Neural cell (in vitro differentiated cells): ENCODE measurements at regions not wholly inside any gene's neighbourhood (a gene's known extent, or its start where the extent isn't known, plus 50 kb on each side); places are given as distances from the start of the nearest gene placed in this dataset.

Experiments
- H2AFZ ChIP-seq: fragments of 200-600, 300-800 bp; sonication (generic), shearing (Covaris generic); 2 replicates; pipeline ENCODE4 v1.6.0; 2014; ENCODE audit warnings: low read depth, mild to moderate bottlenecking, antibody characterized with exemption, low read length, moderate library complexity
- H3F3A ChIP-seq: fragments of 200-600 bp; shearing (Covaris generic); 2 replicates; pipeline ENCODE4 v1.6.1; 2016; ENCODE audit warnings: mild to moderate bottlenecking, moderate library complexity, mixed read lengths, antibody characterized with exemption, low read length; ENCODE audit not compliant: insufficient read depth, poor library complexity, severe bottlenecking
- H3K27ac ChIP-seq: fragments of 200-600, 300-800 bp; sonication (generic), shearing (Covaris generic); 2 replicates; pipeline ENCODE4 v1.5.1; 2014; ENCODE audit warnings: mild to moderate bottlenecking, low read length, moderate library complexity
- H3K27me3 ChIP-seq: fragments of 300-800, 200-600 bp; sonication (generic), shearing (Covaris generic); 2 replicates; pipeline ENCODE4 v1.6.0; 2014; ENCODE audit warnings: mild to moderate bottlenecking, low read depth, low read length, moderate library complexity; ENCODE audit not compliant: insufficient read depth
- H3K36me3 ChIP-seq: fragments of 300-800, 200-600 bp; sonication (generic), shearing (Covaris generic); 2 replicates; pipeline ENCODE4 v1.5.1; 2014; ENCODE audit warnings: mild to moderate bottlenecking, antibody characterized with exemption, low read length, moderate library complexity; ENCODE audit not compliant: insufficient read depth
- H3K4me2 ChIP-seq: fragments of 300-800, 200-600 bp; sonication (generic), shearing (Covaris generic); 2 replicates; pipeline ENCODE4 v1.6.0; 2014; ENCODE audit warnings: mild to moderate bottlenecking, low read length
- H3K4me3 ChIP-seq: fragments of 300-800, 200-600 bp; sonication (generic), shearing (Covaris generic); 2 replicates; pipeline ENCODE4 v1.5.1; 2014; ENCODE audit warnings: mild to moderate bottlenecking, low read length, moderate library complexity
- H3K79me2 ChIP-seq: fragments of 200-600 bp; shearing (Covaris generic); replicated peaks from 2 replicates; pipeline ENCODE4 v1.6.0; 2014; ENCODE audit warnings: mild to moderate bottlenecking, low read length, moderate library complexity; ENCODE audit not compliant: insufficient read depth
- H3K9ac ChIP-seq: fragments of 300-800, 200-600 bp; sonication (generic), shearing (Covaris generic); 2 replicates; pipeline ENCODE4 v1.6.1; 2016; ENCODE audit warnings: mild to moderate bottlenecking, low read length, mixed read lengths
- H3K9me2 ChIP-seq: fragments of 200-600 bp; shearing (Covaris generic); 2 replicates; pipeline ENCODE4 v1.6.1; 2016; ENCODE audit warnings: mild to moderate bottlenecking, low read length, mixed read lengths; ENCODE audit not compliant: insufficient read depth
- H3K9me3 ChIP-seq: fragments of 200-600, 300-800 bp; sonication (generic), shearing (Covaris generic); 2 replicates; pipeline ENCODE4 v1.6.1; 2016; ENCODE audit warnings: mild to moderate bottlenecking, mixed run types, low read length, moderate library complexity, mixed read lengths
- H4K20me1 ChIP-seq: fragments of 200-600 bp; shearing (Covaris generic); 2 replicates; pipeline ENCODE4 v1.6.1; 2016; ENCODE audit warnings: mild to moderate bottlenecking, mixed run types; ENCODE audit not compliant: insufficient read depth
- EP300 ChIP-seq: fragments of 450-650 bp; conservative IDR thresholded peaks from 2 replicates; pipeline ENCODE4 v1.6.1; 2014; ENCODE audit warnings: antibody characterized with exemption, mild to moderate bottlenecking, moderate library complexity; ENCODE audit not compliant: poor library complexity, severe bottlenecking
- EZH2 ChIP-seq: fragments of 200-600, 300-800 bp; shearing (Covaris generic), sonication (generic); IDR thresholded peaks from 2 replicates; pipeline ENCODE4 v1.6.1; 2014; ENCODE audit warnings: antibody characterized with exemption, low read length, borderline replicate concordance, mild to moderate bottlenecking; ENCODE audit not compliant: insufficient read depth, poor library complexity, severe bottlenecking
- MXI1 ChIP-seq: fragments of 450-650 bp; conservative IDR thresholded peaks from 2 replicates; pipeline ENCODE4 v1.6.1; 2014; ENCODE audit warnings: antibody characterized with exemption, mild to moderate bottlenecking; ENCODE audit not compliant: poor library complexity, severe bottlenecking
- POLR2AphosphoS5 ChIP-seq: IDR thresholded peaks from 2 replicates; pipeline ENCODE4 v1.6.1; 2012
- RAD21 ChIP-seq: fragments of 450-650 bp; conservative IDR thresholded peaks from 2 replicates; pipeline ENCODE4 v1.6.1; 2014; ENCODE audit warnings: antibody characterized with exemption, mild to moderate bottlenecking, moderate library complexity
- REST ChIP-seq: IDR thresholded peaks from 2 replicates; pipeline ENCODE4 v1.6.1; 2012; ENCODE audit warnings: borderline replicate concordance
- SMC3 ChIP-seq: fragments of 450-650 bp; conservative IDR thresholded peaks from 2 replicates; pipeline ENCODE4 v1.6.1; 2014; ENCODE audit warnings: antibody characterized with exemption, mild to moderate bottlenecking, moderate library complexity; ENCODE audit not compliant: poor library complexity
- TAF1 ChIP-seq: IDR thresholded peaks from 2 replicates; pipeline ENCODE4 v1.6.1; 2012; ENCODE audit warnings: low read depth
- TF ChIP-seq, protein P1 (sequence below): fragments of 450-650 bp; IDR thresholded peaks from 2 replicates; pipeline ENCODE4 v1.5.1; 2014; ENCODE audit warnings: antibody characterized with exemption, mild to moderate bottlenecking, moderate library complexity; ENCODE audit not compliant: poor library complexity, severe bottlenecking

DNA sequence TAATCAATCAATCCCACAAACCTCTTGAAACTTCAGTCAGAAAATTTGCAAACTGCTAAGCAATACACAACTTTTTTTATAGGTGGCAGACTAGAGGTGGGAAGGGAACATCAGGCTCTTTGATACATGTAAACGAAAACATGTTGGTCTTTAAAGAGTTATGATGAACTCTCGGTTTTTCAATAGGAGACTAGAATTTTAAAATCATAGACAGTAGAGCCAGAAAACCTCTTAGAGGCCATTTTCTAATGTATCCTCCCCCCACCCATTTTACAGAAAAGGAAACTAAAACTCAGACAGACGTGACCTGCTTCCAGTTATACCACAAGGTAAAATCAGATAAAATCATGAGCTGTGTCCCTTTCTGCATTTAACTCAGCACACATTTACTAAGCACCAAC, 179.1 kb upstream of the LPP start:
- Histone ChIP-seq H3K4me2 (no peak overlapping the region), H3K27ac (no peak overlapping the region), H3K79me2 (no peaks in the 10 kb centered on the region), H4K20me1 (no peaks in the 10 kb centered on the region), H3K9me3 (peaks cover 3% of the 10 kb centered on the region), H3K36me3 (no peaks in the 10 kb centered on the region), H2AFZ (no peak overlapping the region), H3K9me2 (no peaks in the 10 kb centered on the region), H3K27me3 (no peaks in the 10 kb centered on the region), H3K9ac (no peak overlapping the region), H3K4me3 (no peak overlapping the region), H3F3A (no peaks in the 10 kb centered on the region)
- TF ChIP-seq TAF1: no peak
- TF ChIP-seq, protein P1, sequence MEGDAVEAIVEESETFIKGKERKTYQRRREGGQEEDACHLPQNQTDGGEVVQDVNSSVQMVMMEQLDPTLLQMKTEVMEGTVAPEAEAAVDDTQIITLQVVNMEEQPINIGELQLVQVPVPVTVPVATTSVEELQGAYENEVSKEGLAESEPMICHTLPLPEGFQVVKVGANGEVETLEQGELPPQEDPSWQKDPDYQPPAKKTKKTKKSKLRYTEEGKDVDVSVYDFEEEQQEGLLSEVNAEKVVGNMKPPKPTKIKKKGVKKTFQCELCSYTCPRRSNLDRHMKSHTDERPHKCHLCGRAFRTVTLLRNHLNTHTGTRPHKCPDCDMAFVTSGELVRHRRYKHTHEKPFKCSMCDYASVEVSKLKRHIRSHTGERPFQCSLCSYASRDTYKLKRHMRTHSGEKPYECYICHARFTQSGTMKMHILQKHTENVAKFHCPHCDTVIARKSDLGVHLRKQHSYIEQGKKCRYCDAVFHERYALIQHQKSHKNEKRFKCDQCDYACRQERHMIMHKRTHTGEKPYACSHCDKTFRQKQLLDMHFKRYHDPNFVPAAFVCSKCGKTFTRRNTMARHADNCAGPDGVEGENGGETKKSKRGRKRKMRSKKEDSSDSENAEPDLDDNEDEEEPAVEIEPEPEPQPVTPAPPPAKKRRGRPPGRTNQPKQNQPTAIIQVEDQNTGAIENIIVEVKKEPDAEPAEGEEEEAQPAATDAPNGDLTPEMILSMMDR: peak; percentile 11
- no peak for TF ChIP-seq RAD21
- no peak for TF ChIP-seq MXI1
- TF ChIP-seq EP300: no peak
- TF ChIP-seq SMC3: no peak
- no peak for TF ChIP-seq EZH2
- no peak for TF ChIP-seq POLR2AphosphoS5
- TF ChIP-seq REST: no peak

GRCh38 chr3:187975561-187976364, 178.2 kb upstream of the LPP start:
- Histone ChIP-seq H3K9me2 (no peaks in the 10 kb centered on the region), H3K9me3 (peaks cover 3% of the 10 kb centered on the region), H2AFZ (no peak overlapping the region), H3K27ac (no peak overlapping the region), H3K9ac (no peak overlapping the region), H3K36me3 (no peaks in the 10 kb centered on the region), H3K4me2 (no peak overlapping the region), H3K27me3 (no peaks in the 10 kb centered on the region), H3K4me3 (no peak overlapping the region), H3F3A (no peaks in the 10 kb centered on the region), H4K20me1 (no peaks in the 10 kb centered on the region), H3K79me2 (no peaks in the 10 kb centered on the region)
- TF ChIP-seq RAD21 (no peak), MXI1 (no peak)
